ENCODE measurements at regions not wholly inside any gene's neighbourhood (a gene's known extent, or its start where the extent isn't known, plus 50 kb on each side); places are given as distances from the start of the nearest gene placed in this dataset.

DNA sequence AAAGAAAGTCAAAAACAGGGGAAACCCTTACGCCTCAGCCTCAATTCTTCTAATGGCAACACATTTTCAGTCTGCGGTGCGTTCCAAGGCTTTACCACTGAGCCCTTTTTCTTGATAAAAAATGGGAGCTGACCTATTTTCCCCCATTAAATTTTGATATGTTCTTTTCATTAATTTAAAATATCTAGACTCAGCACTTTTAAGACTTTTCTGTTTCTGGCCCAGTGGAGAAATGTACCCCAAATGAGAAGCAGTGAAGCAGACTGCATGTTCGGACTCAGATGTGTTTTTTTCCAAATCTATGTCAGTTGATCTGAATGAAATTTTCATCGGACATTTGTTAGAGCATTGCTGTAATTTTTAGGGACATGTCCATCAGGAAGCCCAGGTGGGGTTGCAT lies 126.2 kb downstream of the SEC23IP start:
- H3K4me2 ChIP-seq (ENCODE audit: insufficient read depth, low read length, poor library complexity, severe bottlenecking): no peak overlapping the region
- no peaks in the 10 kb centered on the region for H3K79me1 ChIP-seq (ENCODE audit: low read depth, low read length)
- no peak overlapping the region for H2BK120ac ChIP-seq (ENCODE audit: low read depth, low read length)
- H3K4ac ChIP-seq (ENCODE audit: low read length): no peak overlapping the region
- H2BK12ac ChIP-seq (ENCODE audit: low read length): no peak overlapping the region
- no peak overlapping the region for H2AK5ac ChIP-seq (ENCODE audit: low read depth, low read length)
- no peak overlapping the region for H3K18ac ChIP-seq (ENCODE audit: low read length)
- H2AFZ ChIP-seq (ENCODE audit: low read length): no peak overlapping the region
- H3K27me3 ChIP-seq (ENCODE audit: control insufficient read depth in 3 of 3, insufficient read depth in 3 of 3, low read depth in 1 of 3, low read length in 3 of 3): no peaks in the 10 kb centered on the region
- H2BK5ac ChIP-seq (ENCODE audit: low read length): no peak overlapping the region
- no peaks in the 10 kb centered on the region for H3K36me3 ChIP-seq (replicated peaks in 1 of 2; ENCODE audit: control insufficient read depth in 2 of 2, insufficient read depth in 2 of 2, low read length in 2 of 2)
- DNase-seq (ENCODE audit: low spot score): no peak
- no peak overlapping the region for H3K14ac ChIP-seq (ENCODE audit: low read length)
- H4K8ac ChIP-seq (ENCODE audit: low read depth, low read length): no peak overlapping the region
- no peak overlapping the region for H4K91ac ChIP-seq (ENCODE audit: low read depth, low read length, poor library complexity)
- no peak overlapping the region for H3K27ac ChIP-seq (replicated peaks; ENCODE audit: low read length)
- H3K23ac ChIP-seq (ENCODE audit: low read depth, low read length, poor library complexity): no peak overlapping the region
- H3K9ac ChIP-seq (ENCODE audit: low read depth, low read length, poor library complexity): no peak overlapping the region
- H2BK15ac ChIP-seq (ENCODE audit: low read length): no peak overlapping the region
- no peak overlapping the region for H3K4me3 ChIP-seq (ENCODE audit: low read length in 2 of 2)
- H3K4me1 ChIP-seq (ENCODE audit: control insufficient read depth in 2 of 2, insufficient read depth in 1 of 2, low read depth in 1 of 2, low read length in 2 of 2): no peaks in the 10 kb centered on the region
- no peaks in the 10 kb centered on the region for H3K9me3 ChIP-seq (replicated peaks in 1 of 2; ENCODE audit: control insufficient read depth in 2 of 2, insufficient read depth in 1 of 2, low read depth in 1 of 2, low read length in 2 of 2)
- no CpG with 5 or more reads among the region's 5 CpGs for WGBS, 2 donors (ENCODE audit: extremely low coverage in 2 of 2, insufficient read length in 2 of 2, insufficient replicate concordance in 1 of 2)

DNA sequence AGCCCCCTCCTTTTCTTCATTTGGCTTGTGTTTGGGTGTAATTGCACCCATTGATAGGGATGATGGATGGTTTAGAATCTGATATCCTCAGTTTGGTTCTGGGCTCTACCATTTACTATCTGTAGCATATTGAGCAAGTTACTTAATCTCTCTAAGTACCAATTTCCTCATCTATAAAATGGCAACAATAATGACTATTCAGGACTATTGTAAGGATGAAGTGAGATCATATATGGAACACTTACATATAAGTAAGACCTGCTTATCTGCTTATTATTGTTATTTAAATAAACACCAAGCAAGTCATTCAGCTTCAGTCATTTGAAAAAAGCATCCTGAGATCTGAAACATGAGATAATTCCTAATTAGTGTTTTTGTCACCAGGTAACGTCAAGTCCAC lies 127.0 kb downstream of the SEC23IP start:
- no peak overlapping the region for H2AK5ac ChIP-seq (ENCODE audit: low read depth, low read length)
- H3K14ac ChIP-seq (ENCODE audit: low read length): no peak overlapping the region
- no peaks in the 10 kb centered on the region for H3K9me3 ChIP-seq (replicated peaks in 1 of 2; ENCODE audit: control insufficient read depth in 2 of 2, insufficient read depth in 1 of 2, low read depth in 1 of 2, low read length in 2 of 2)
- no peak overlapping the region for H2BK12ac ChIP-seq (ENCODE audit: low read length)
- no peak overlapping the region for H4K91ac ChIP-seq (ENCODE audit: low read depth, low read length, poor library complexity)
- H3K18ac ChIP-seq (ENCODE audit: low read length): no peak overlapping the region
- H3K4me3 ChIP-seq (ENCODE audit: low read length in 2 of 2): no peak overlapping the region
- H3K79me1 ChIP-seq (ENCODE audit: low read depth, low read length): no peaks in the 10 kb centered on the region
- DNase-seq (ENCODE audit: low spot score): no peak
- no peaks in the 10 kb centered on the region for H3K4me1 ChIP-seq (ENCODE audit: control insufficient read depth in 2 of 2, insufficient read depth in 1 of 2, low read depth in 1 of 2, low read length in 2 of 2)
- H3K9ac ChIP-seq (ENCODE audit: low read depth, low read length, poor library complexity): no peak overlapping the region
- no CpG with 5 or more reads among the region's 1 CpG for WGBS, 2 donors (ENCODE audit: extremely low coverage in 2 of 2, insufficient read length in 2 of 2, insufficient replicate concordance in 1 of 2)
- H3K27me3 ChIP-seq (ENCODE audit: control insufficient read depth in 3 of 3, insufficient read depth in 3 of 3, low read depth in 1 of 3, low read length in 3 of 3): no peaks in the 10 kb centered on the region
- no peak overlapping the region for H2BK120ac ChIP-seq (ENCODE audit: low read depth, low read length)
- H3K23ac ChIP-seq (ENCODE audit: low read depth, low read length, poor library complexity): no peak overlapping the region
- H3K27ac ChIP-seq (replicated peaks; ENCODE audit: low read length): no peak overlapping the region
- H2AFZ ChIP-seq (ENCODE audit: low read length): no peak overlapping the region
- H3K4ac ChIP-seq (ENCODE audit: low read length): no peak overlapping the region
- no peak overlapping the region for H4K8ac ChIP-seq (ENCODE audit: low read depth, low read length)
- no peak overlapping the region for H2BK15ac ChIP-seq (ENCODE audit: low read length)
- no peaks in the 10 kb centered on the region for H3K36me3 ChIP-seq (replicated peaks in 1 of 2; ENCODE audit: control insufficient read depth in 2 of 2, insufficient read depth in 2 of 2, low read length in 2 of 2)
- H2BK5ac ChIP-seq (ENCODE audit: low read length): no peak overlapping the region
- H3K4me2 ChIP-seq (ENCODE audit: insufficient read depth, low read length, poor library complexity, severe bottlenecking): no peak overlapping the region

DNA sequence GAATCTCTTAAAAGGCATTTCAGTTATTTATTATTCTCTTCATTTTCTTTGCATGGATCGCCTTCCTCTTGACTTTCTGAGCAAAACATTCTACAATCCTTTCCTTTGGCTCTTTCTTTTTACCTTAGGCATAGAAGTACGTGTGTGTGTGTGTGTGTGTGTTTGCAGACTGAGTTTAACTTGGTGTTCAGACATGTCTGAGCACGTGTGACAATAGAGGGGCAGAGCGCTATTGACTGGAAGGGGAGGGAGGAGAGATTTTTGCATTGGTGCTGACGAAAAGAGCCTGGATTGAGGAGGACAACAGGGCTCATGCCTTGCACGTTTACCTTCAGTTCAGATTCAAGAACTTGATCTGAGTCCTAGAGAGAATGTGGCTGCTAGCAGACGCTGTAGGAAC lies 129.8 kb downstream of the SEC23IP start:
- Histone ChIP-seq H2BK120ac (ENCODE audit: low read depth, low read length) (no peak overlapping the region), H3K18ac (ENCODE audit: low read length) (no peak overlapping the region), H3K4me2 (ENCODE audit: insufficient read depth, low read length, poor library complexity, severe bottlenecking) (no peak overlapping the region), H4K8ac (ENCODE audit: low read depth, low read length) (no peak overlapping the region), H3K4me1 (ENCODE audit: control insufficient read depth in 2 of 2, insufficient read depth in 1 of 2, low read depth in 1 of 2, low read length in 2 of 2) (no peaks in the 10 kb centered on the region), H3K9ac (ENCODE audit: low read depth, low read length, poor library complexity) (no peak overlapping the region), H2AK5ac (ENCODE audit: low read depth, low read length) (no peak overlapping the region), H3K4ac (ENCODE audit: low read length) (no peak overlapping the region), H3K79me1 (ENCODE audit: low read depth, low read length) (no peaks in the 10 kb centered on the region), H4K91ac (ENCODE audit: low read depth, low read length, poor library complexity) (no peak overlapping the region), H2BK5ac (ENCODE audit: low read length) (no peak overlapping the region), H2AFZ (ENCODE audit: low read length) (peak overlapping the region; percentile 39), H3K27me3 (ENCODE audit: control insufficient read depth in 3 of 3, insufficient read depth in 3 of 3, low read depth in 1 of 3, low read length in 3 of 3) (no peaks in the 10 kb centered on the region), H2BK12ac (ENCODE audit: low read length) (no peak overlapping the region), H3K36me3 (replicated peaks in 1 of 2; ENCODE audit: control insufficient read depth in 2 of 2, insufficient read depth in 2 of 2, low read length in 2 of 2) (no peaks in the 10 kb centered on the region), H3K9me3 (replicated peaks in 1 of 2; ENCODE audit: control insufficient read depth in 2 of 2, insufficient read depth in 1 of 2, low read depth in 1 of 2, low read length in 2 of 2) (no peaks in the 10 kb centered on the region), H3K14ac (ENCODE audit: low read length) (no peak overlapping the region), H3K23ac (ENCODE audit: low read depth, low read length, poor library complexity) (no peak overlapping the region), H3K27ac (replicated peaks; ENCODE audit: low read length) (no peak overlapping the region), H3K4me3 (ENCODE audit: low read length in 2 of 2) (no peak overlapping the region), H2BK15ac (ENCODE audit: low read length) (no peak overlapping the region)
- no CpG with 5 or more reads among the region's 7 CpGs for WGBS, 2 donors (ENCODE audit: extremely low coverage in 2 of 2, insufficient read length in 2 of 2, insufficient replicate concordance in 1 of 2)
- no peak for DNase-seq (ENCODE audit: low spot score)

DNA sequence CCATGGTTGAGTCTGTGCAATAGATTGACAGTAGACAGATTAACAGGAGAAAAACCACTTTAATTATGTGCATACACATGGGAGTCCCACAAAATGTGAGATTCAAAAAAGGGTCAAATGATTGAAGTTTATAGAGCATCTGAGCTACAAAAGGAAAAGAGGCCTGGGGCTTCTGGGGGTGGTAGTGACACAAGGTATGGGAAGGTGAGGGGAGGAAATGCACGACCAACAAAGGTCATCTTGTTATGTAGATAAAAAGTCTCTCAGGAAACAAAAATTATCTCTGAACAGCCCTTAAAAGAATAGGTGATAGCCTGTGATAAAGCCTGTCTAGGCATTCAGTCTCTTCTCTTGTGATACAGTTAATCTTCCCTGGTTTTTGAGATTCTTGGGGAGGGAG lies 141.7 kb downstream of the SEC23IP start:
- H2BK5ac ChIP-seq (ENCODE audit: low read length): no peak overlapping the region
- H3K4ac ChIP-seq (ENCODE audit: low read length): no peak overlapping the region
- no peak overlapping the region for H3K4me3 ChIP-seq (ENCODE audit: low read length in 2 of 2)
- H3K4me1 ChIP-seq (ENCODE audit: control insufficient read depth in 2 of 2, insufficient read depth in 1 of 2, low read depth in 1 of 2, low read length in 2 of 2): peaks cover 0 to 5% of the 10 kb centered on the region in 2 donors
- H2AFZ ChIP-seq (ENCODE audit: low read length): no peak overlapping the region
- H3K36me3 ChIP-seq (replicated peaks in 1 of 2; ENCODE audit: control insufficient read depth in 2 of 2, insufficient read depth in 2 of 2, low read length in 2 of 2): no peaks in the 10 kb centered on the region
- no peak overlapping the region for H3K9ac ChIP-seq (ENCODE audit: low read depth, low read length, poor library complexity)
- no peak overlapping the region for H3K14ac ChIP-seq (ENCODE audit: low read length)
- H2BK120ac ChIP-seq (ENCODE audit: low read depth, low read length): no peak overlapping the region
- H3K9me3 ChIP-seq (replicated peaks in 1 of 2; ENCODE audit: control insufficient read depth in 2 of 2, insufficient read depth in 1 of 2, low read depth in 1 of 2, low read length in 2 of 2): no peaks in the 10 kb centered on the region
- no peak overlapping the region for H4K8ac ChIP-seq (ENCODE audit: low read depth, low read length)
- WGBS, 2 donors (ENCODE audit: extremely low coverage in 2 of 2, insufficient read length in 2 of 2, insufficient replicate concordance in 1 of 2): no CpG with 5 or more reads among the region's 1 CpG
- H4K91ac ChIP-seq (ENCODE audit: low read depth, low read length, poor library complexity): no peak overlapping the region
- H2BK15ac ChIP-seq (ENCODE audit: low read length): no peak overlapping the region
- no peak overlapping the region for H3K27ac ChIP-seq (replicated peaks; ENCODE audit: low read length)
- DNase-seq (ENCODE audit: low spot score): no peak
- H3K27me3 ChIP-seq (ENCODE audit: control insufficient read depth in 3 of 3, insufficient read depth in 3 of 3, low read depth in 1 of 3, low read length in 3 of 3): no peaks in the 10 kb centered on the region
- H3K4me2 ChIP-seq (ENCODE audit: insufficient read depth, low read length, poor library complexity, severe bottlenecking): no peak overlapping the region
- H3K23ac ChIP-seq (ENCODE audit: low read depth, low read length, poor library complexity): no peak overlapping the region
- H2BK12ac ChIP-seq (ENCODE audit: low read length): no peak overlapping the region
- H2AK5ac ChIP-seq (ENCODE audit: low read depth, low read length): no peak overlapping the region
- H3K18ac ChIP-seq (ENCODE audit: low read length): no peak overlapping the region
- H3K79me1 ChIP-seq (ENCODE audit: low read depth, low read length): no peaks in the 10 kb centered on the region
